DMS153 treated with DMSO at 0.1 percent for 48 hours (cell line): ENCODE measurements at regions not wholly inside any gene's neighbourhood (a gene's known extent, or its start where the extent isn't known, plus 50 kb on each side); places are given as distances from the start of the nearest gene placed in this dataset.

Experiments
- DNase-seq: peaks from one replicate; lab custom pipeline; 2025; ENCODE audit not compliant: unreplicated experiment; lab: John Stamatoyannopoulos, UW

GRCh38 chr1:30336550-30337323, 386.6 kb downstream of the MATN1 start:
- no peak for DNase-seq

DNA sequence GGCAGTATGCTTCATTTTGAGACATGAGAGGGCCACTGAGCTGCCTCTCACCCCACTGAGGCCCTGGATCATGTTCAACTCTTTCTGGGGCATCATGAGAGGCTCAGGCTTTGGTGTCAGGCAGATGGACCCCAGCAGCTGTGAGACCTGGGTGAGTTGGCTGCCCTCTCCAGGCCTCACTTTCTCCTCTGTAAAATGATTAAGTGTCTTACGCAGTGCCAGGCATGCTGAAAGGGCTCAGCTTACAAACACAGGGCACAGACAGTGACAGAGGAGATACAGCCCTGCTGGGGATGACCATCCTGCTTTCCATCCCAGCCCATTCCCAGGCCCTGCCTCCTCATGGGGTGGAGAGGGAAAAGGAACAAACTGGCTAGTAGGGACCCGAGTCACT, 387.4 kb downstream of the MATN1 start:
- DNase-seq: no peak

- DNase-seq: no peak
Observed at GRCh38 chr1:30335389-30335996, 387.9 kb downstream of the MATN1 start.

DNA sequence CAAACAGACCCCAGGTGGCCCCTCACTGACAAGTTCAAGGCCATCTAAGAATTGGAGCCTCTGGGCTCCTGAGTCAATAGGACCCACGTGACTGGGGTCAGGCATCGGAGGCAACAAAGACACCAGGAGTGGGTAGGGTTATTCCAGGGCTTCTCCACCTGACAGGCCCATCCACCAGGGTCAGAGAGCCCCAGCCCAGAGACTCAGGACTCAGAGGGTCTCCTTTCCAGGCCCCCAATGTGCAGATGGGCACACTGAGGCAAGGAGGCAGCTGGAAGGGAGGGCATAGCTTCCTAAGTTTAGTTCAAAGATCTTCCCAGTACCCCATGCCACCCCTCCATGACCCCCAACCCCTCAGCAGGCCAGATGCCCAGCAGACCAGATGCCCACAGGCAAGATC, 388.6 kb downstream of the MATN1 start:
- DNase-seq: no peak

DNA sequence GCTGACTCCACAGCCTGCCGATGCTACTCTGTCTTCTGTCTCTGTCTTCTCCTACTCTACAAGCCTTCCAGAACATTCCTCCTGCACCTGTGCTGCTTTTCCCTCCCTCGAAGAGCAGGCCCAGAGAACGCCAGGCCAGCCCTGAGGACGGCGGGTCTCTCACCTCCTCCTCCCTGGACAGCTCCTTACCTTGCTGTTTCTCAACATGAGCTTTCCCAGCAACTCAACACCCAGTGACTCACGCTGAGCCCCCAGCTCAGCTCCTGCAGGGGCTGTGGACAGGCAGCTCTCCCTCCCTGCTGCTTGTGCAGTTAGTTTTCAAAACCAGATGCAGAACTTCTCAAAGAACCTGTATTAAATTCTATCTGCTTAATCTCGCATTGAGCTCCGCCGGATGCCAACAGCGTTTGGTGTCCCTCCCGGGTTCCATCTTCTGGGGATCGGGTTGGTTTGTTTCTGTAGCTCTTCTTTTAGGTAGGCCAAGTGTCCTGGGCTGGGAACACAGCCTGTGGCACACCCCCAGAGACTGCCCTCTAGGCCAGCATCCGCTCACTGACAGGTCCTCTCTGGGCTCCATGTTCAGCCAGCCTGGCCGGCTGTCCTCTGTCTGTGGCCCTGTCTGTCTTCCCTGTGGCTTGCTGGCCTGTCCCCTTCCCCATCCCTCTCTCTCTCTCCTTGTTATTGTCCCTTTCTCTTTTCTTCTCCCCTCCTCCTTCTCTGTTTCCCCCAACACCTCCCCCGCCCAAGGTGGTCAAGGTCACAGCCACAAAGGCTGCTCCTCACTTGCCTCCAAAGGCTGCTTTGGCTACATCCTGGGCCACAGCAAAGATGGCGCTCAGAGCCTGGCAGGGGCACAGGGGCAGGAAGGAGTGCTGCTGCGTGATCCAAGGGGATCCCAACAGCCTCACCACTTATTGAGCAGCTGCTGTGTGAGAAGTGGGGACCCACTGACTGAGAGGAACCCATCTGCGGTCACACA, 391.0 kb downstream of the MATN1 start:
- no peak for DNase-seq

DNA sequence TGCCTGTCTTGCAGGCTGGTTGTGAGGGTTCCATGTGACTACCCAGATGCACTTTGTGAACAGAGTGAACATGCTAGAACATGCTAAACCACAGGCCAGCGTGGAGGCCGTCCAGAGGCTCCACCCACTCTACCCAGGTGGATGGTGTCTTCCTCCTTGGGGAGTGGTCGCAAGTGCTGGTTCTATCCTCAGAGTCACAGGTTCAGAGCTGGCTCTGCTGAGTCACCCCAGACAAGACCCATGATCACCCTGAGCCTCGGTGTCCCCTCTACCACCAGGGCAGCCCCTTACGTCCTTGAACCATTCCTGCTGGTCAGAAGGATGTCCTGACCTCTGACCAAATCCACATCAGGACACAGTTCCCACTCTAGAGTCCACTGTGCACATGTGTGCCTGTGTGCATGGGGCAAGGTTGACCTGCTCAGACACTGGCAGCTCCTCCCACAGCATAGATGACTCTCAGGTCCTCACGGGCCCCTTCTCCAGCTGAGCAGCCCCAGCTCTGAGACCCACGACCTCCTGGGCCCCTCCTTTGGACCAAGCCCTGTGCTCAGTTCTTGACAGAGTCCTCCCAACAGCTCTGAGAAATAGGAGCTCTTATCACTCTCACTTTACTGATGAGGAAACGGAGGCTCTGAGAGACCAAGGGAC, 391.8 kb downstream of the MATN1 start:
- DNase-seq: no peak

DNA sequence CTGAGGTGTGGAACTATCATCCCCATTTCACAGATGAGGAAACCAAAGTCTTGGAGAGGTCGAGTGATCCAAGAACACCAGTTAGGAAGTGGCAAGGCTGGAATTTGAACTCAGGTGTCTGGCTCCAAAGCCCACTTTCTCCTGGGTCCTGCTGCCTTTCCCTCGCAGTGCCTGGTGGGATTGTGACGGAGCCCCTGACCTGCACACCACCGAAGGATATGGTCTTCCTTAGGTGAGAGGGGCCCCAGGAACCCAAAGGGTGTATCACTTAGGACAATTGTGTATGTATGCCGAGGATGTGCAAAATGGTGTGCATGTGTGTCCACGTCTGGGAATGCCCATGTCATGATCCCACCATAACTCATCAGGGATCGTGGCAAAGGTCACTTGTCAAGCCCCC, 392.7 kb downstream of the MATN1 start:
- no peak for DNase-seq

DNA sequence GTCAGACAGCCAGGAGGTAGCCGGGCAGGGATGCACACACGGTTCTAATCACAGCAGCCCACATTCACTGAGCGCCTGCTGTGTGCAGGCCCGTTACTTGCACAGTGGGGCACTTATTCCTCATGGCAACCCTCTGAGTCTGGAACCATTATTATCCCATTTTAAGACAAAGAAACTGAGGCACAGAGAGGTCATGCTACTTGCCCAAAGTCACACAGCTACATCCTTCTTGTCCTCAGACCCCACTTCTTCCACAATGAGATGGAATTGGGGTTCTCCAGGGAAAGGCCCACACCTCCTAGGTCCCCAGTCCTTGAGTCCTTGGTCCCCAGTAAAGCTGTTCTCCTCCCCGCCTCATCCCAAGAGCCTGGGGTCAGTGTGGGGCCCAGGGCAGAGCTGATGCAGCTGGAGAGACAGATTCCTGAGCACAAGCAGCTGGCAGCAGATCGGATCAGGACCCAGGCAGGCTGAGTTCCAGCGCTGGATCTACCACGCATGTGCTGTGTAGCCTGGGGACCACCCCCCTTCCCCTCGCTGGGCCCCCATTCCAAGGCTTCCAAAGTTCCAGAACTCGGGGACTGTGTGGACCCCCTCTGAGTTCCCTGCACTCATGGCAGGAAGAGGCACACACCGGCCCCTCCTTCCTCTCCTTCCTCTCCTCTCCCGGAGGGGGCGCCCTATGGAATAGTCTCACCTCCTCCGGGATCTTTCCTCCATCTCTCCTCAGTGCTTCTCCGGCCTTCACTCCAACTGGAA, 393.4 kb downstream of the MATN1 start:
- DNase-seq: no peak

- no peak for DNase-seq
Observed at GRCh38 chr1:30329263-30329753, 394.1 kb downstream of the MATN1 start.

GRCh38 chr1:30328401-30329262, 394.8 kb downstream of the MATN1 start:
- no peak for DNase-seq

- no peak for DNase-seq
Observed at GRCh38 chr1:30328100-30328370, 395.4 kb downstream of the MATN1 start.

DNA sequence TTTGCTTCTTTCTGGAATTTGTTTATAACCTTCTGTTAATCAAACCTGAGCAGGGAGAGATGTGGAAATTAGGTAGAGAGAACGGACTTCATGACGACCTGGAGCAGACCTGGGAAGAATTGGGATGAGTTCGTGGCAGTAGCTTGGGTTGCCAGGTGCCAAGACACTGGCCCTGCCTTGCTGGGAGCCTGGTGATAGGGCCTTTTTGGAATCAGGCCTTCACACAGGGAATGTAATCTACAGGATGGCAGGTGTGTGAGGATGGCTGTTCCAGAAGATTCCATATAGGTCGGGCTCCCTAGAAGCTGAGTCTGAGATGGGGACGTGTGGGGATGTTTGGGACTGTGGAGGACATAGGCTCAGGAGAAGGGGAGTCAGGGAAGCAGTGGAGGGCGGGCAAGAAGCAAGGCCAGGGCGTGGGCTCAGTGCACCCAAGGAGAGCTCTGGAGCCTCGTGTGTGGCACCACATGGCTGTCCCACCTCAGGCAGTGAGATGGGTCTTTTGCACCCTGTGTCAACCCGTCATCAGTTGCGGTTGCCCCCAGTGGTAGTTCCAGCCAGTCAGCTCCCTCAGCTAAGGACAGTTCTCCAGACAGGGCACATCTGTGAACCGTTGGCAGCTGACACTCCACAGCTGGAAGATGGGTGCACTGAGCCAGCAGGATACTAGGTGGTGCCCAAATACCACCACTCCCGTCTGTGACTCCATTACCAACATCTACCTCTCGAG, 395.9 kb downstream of the MATN1 start:
- no peak for DNase-seq

DNA sequence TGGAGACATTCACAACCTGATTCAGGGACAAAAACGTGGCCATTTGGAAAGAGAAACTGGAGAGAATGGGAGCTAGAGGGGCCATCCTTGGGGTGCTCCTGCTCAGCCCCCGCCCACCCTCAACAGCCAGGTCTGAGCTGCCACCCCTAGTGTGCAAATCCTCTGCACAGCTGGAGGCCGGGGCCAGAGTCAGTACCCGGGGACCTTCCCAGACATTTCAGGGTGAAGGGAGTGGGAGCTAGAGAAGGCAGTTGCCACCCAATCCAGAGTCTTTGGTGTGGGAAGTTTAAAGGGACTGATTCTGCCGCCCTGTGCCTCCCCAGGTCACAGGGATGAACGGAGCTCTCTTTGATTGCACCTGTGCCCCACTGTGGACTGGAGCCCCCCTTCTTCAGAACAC, 397.4 kb downstream of the MATN1 start:
- no peak for DNase-seq

DNA sequence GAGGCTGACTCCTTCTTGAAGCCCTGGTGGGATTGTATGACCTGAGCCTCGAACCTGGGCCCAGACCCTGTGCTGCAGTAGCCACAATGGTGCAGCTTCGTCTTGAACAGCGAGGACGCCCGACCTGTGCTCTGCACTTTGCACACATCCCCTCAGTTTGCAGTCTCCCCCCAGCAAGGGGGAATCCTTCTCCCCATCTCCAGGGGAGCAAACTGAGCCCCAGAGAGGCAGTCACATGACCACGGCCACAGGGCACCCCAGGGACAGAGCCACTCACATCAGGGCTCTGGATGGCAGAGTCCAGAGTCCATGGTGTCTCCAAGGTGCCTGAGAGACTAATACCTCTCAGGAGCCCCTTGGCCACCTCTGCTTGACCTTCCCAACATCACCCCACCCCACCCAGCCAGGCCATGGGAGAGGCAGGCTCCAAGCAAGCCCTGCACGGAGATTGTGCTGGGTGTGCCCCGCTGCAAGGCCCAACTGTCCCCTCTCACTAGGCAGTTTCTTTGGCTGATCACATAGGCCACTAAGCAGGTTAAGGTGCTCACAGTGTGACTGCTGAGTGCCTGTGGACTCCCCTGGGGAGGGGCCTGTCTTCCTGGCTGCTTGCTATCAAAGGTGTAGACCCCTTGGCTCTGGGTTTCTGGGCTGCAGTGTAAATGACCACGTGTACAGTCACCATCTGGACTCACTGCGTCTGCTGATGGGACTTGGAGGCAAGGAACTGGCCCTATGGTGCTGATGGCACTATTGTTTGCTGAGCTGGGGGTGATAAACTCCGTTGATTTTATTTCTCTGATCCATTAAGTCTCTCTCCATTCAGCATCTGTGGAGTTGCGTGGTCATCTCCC, 398.1 kb downstream of the MATN1 start:
- no peak for DNase-seq

GRCh38 chr1:30324251-30325084, 398.9 kb downstream of the MATN1 start:
- no peak for DNase-seq

- no peak for DNase-seq
Observed at GRCh38 chr1:30323841-30324240, 399.5 kb downstream of the MATN1 start.

- no peak for DNase-seq
Observed at GRCh38 chr1:30323352-30323751, 400.0 kb downstream of the MATN1 start.
